ENCODE measurements at regions not wholly inside any gene's neighbourhood (a gene's known extent, or its start where the extent isn't known, plus 50 kb on each side); places are given as distances from the start of the nearest gene placed in this dataset.

DNA sequence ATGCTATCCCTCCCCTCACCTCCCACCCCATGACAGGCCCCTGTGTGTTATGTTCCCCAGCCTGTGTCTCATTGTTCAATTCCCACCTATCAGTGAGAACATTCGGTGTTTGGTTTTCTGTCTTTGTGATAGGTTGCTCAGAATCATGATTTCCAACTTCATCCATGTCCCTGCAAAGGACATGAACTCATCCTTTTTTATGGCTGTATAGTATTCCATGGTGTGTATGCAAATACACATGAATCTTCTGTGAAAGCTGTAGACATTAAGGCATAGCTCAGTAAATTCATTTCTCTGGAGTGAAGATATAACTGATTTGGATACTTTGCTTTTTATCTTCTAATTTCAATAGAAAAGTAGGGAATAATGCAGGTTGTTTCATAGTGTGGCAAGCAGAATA is 125.8 kb upstream of the C1QTNF9B start:
- H3K27ac ChIP-seq (ENCODE audit: insufficient read depth in 1 of 2, low read depth in 1 of 2, low read length in 2 of 2, poor library complexity in 1 of 2, severe bottlenecking in 2 of 2), result no peak overlapping the region
- CTCF ChIA-PET, result interaction anchor here (1.4 to 8.0 kb wide), 4 partner anchors 15 to 194 kb away, joined by 3 to 132 read pairs (median 20); no protein-coding TSS in a partner anchor

DNA sequence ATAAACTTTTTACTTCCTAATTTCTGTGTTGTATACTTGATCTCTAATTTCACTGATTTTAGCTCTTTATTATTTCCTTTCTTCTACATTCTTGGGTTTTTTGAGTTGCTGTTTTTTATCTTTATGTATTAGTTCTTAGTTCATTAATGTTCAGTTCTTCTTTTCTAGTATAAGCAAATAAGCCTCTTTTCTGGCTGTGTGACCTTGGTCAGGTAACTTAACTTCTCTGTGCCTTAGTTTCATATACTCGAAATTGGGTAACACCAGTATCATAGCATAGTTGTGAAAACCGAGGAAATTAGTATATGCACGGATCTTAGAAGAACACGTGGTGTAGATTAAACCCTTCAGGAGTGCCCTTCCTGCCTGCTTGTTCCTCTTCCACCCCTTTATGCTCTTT is 130.2 kb upstream of the C1QTNF9B start:
- no peak for DNase-seq
- WGBS (ENCODE audit: insufficient coverage), result no CpG with 5 or more reads among the region's 4 CpGs
- peaks cover 0 to 2% (median 0%) of the 10 kb centered on the region in 5 experiments for H3K27me3 ChIP-seq (replicated peaks in 2 of 5; ENCODE audit: control insufficient read depth in 4 of 5, insufficient read depth in 5 of 5, low read length in 4 of 5)
- no peak overlapping the region for H3K27ac ChIP-seq (ENCODE audit: insufficient read depth in 1 of 2, low read depth in 1 of 2, low read length in 2 of 2, poor library complexity in 1 of 2, severe bottlenecking in 2 of 2)
- CTCF ChIA-PET, result interaction anchor here (0.9 kb wide), 1 partner anchor 200 kb away, joined by 3 read pairs; no protein-coding TSS in a partner anchor
- POLR2A ChIA-PET, result no interaction called here
- no peak overlapping the region for H3K4me3 ChIP-seq (ENCODE audit: control insufficient read depth in 1 of 7, extremely low read depth in 1 of 7, insufficient read depth in 4 of 7, low read depth in 2 of 7, low read length in 6 of 7)
- no peaks in the 10 kb centered on the region for H3K9me3 ChIP-seq (ENCODE audit: control extremely low read depth in 1 of 5, control insufficient read depth in 4 of 5, insufficient read depth in 2 of 5, low read depth in 1 of 5, low read length in 4 of 5)
- H3K4me1 ChIP-seq (ENCODE audit: control extremely low read depth in 1 of 4, control insufficient read depth in 4 of 4, insufficient read depth in 4 of 4, low read length in 3 of 4), result peaks cover 0 to 2% (median 0%) of the 10 kb centered on the region in 4 experiments
- no peaks in the 10 kb centered on the region for H3K36me3 ChIP-seq (ENCODE audit: control insufficient read depth in 4 of 4, insufficient read depth in 4 of 4, low read length in 3 of 4)

More for the DNA sequence above, 125.8 kb upstream of the C1QTNF9B start:
- Histone ChIP-seq H3K9me3 (ENCODE audit: control extremely low read depth in 1 of 5, control insufficient read depth in 4 of 5, insufficient read depth in 2 of 5, low read depth in 1 of 5, low read length in 4 of 5) (no peaks in the 10 kb centered on the region), H3K27me3 (replicated peaks in 2 of 5; ENCODE audit: control insufficient read depth in 4 of 5, insufficient read depth in 5 of 5, low read length in 4 of 5) (no peaks in the 10 kb centered on the region), H3K4me1 (ENCODE audit: control extremely low read depth in 1 of 4, control insufficient read depth in 4 of 4, insufficient read depth in 4 of 4, low read length in 3 of 4) (peaks cover 0 to 2% (median 0%) of the 10 kb centered on the region in 4 experiments), H3K4me3 (ENCODE audit: control insufficient read depth in 1 of 7, extremely low read depth in 1 of 7, insufficient read depth in 4 of 7, low read depth in 2 of 7, low read length in 6 of 7) (no peak overlapping the region), H3K36me3 (ENCODE audit: control insufficient read depth in 4 of 4, insufficient read depth in 4 of 4, low read length in 3 of 4) (no peaks in the 10 kb centered on the region)
- DNase-seq, result no peak
- no CpG with 5 or more reads among the region's 1 CpG for whole genome bisulfite sequencing (ENCODE audit: insufficient coverage)
- POLR2A ChIA-PET, result no interaction called here

DNA sequence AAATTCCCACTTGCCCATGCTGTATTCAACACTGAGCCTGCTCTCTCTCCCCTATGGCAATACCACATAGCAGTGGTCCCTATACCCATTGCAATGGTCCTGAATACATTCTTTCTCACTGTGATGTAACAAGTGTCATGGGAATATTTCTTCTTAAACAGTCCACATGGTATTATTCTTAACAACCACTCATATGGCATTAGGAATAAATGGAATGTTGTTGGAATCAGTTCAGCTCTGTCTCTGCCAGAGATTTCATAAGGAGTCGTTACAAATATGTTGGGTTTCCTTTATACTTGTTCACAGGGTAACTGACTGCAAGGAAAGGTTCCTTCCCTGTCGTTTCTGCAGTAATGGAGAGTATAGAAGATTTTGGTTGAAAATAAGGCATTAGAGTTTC is 128.3 kb upstream of the SPATA13 start:
- no peaks in the 10 kb centered on the region for H3K9me3 ChIP-seq (ENCODE audit: control extremely low read depth in 1 of 5, control insufficient read depth in 4 of 5, insufficient read depth in 2 of 5, low read depth in 1 of 5, low read length in 4 of 5)
- ChIA-PET POLR2A (no interaction called here), CTCF (interaction anchor here (1.7 kb wide), 1 partner anchor 196 kb away, joined by 6 read pairs; no protein-coding TSS in a partner anchor)
- 100% methylated on average over 1 of the region's 2 CpGs for WGBS (ENCODE audit: insufficient coverage)
- peaks cover 0 to 2% (median 0%) of the 10 kb centered on the region in 5 experiments for H3K27me3 ChIP-seq (replicated peaks in 2 of 5; ENCODE audit: control insufficient read depth in 4 of 5, insufficient read depth in 5 of 5, low read length in 4 of 5)
- no peak for DNase-seq
- no peaks in the 10 kb centered on the region for H3K4me1 ChIP-seq (ENCODE audit: control extremely low read depth in 1 of 4, control insufficient read depth in 4 of 4, insufficient read depth in 4 of 4, low read length in 3 of 4)
- H3K4me3 ChIP-seq (ENCODE audit: control insufficient read depth in 1 of 7, extremely low read depth in 1 of 7, insufficient read depth in 4 of 7, low read depth in 2 of 7, low read length in 6 of 7), result no peak overlapping the region
- H3K36me3 ChIP-seq (ENCODE audit: control insufficient read depth in 4 of 4, insufficient read depth in 4 of 4, low read length in 3 of 4), result no peaks in the 10 kb centered on the region
- no peak overlapping the region for H3K27ac ChIP-seq (ENCODE audit: insufficient read depth in 1 of 2, low read depth in 1 of 2, low read length in 2 of 2, poor library complexity in 1 of 2, severe bottlenecking in 2 of 2)

DNA sequence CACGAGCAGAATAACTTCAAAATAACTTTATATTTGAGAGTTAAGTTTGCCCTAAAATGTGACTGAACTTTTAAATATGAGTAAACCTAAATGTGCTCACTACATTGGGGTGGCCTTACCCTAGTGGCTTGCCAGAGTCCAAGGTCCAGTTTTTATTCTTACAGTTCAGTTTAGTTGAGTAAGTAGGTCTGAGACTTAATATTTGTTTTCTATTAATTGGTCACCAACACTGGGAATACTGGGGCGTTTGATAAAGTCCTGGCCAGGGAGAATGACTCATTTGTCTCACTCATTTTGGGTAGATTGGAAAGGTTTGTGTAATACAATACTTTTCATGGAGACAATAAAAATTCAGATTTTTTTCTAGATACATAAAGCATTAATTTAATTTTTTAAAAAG is 127.8 kb upstream of the SPATA13 start:
- CTCF ChIA-PET, result interaction anchor here (1.0 to 1.7 kb wide), 2 partner anchors 186 to 196 kb away, joined by 3 to 6 read pairs; no protein-coding TSS in a partner anchor
- no peaks in the 10 kb centered on the region for H3K36me3 ChIP-seq (ENCODE audit: control insufficient read depth in 4 of 4, insufficient read depth in 4 of 4, low read length in 3 of 4)

GRCh38 chr13:24033527-24034302 is 126.8 kb upstream of the SPATA13 start:
- Histone ChIP-seq H3K27ac (ENCODE audit: insufficient read depth in 1 of 2, low read depth in 1 of 2, low read length in 2 of 2, poor library complexity in 1 of 2, severe bottlenecking in 2 of 2) (no peak overlapping the region), H3K4me1 (ENCODE audit: control extremely low read depth in 1 of 4, control insufficient read depth in 4 of 4, insufficient read depth in 4 of 4, low read length in 3 of 4) (peaks cover 3 to 7% (median 7%) of the 10 kb centered on the region in 4 experiments), H3K27me3 (replicated peaks in 2 of 5; ENCODE audit: control insufficient read depth in 4 of 5, insufficient read depth in 5 of 5, low read length in 4 of 5) (peaks cover 0 to 2% (median 0%) of the 10 kb centered on the region in 5 experiments), H3K4me3 (ENCODE audit: control insufficient read depth in 1 of 7, extremely low read depth in 1 of 7, insufficient read depth in 4 of 7, low read depth in 2 of 7, low read length in 6 of 7) (no peak overlapping the region), H3K36me3 (ENCODE audit: control insufficient read depth in 4 of 4, insufficient read depth in 4 of 4, low read length in 3 of 4) (no peaks in the 10 kb centered on the region), H3K9me3 (ENCODE audit: control extremely low read depth in 1 of 5, control insufficient read depth in 4 of 5, insufficient read depth in 2 of 5, low read depth in 1 of 5, low read length in 4 of 5) (no peaks in the 10 kb centered on the region)
- DNase-seq, result no peak
- ChIA-PET POLR2A (no interaction called here), CTCF (interaction anchor here (1.0 to 1.5 kb wide), 4 partner anchors 12 to 199 kb away, joined by 3 to 6 read pairs (median 4); no protein-coding TSS in a partner anchor)
- WGBS (ENCODE audit: insufficient coverage), result 100% methylated on average over 7 of the region's 11 CpGs

More for the DNA sequence above, 127.8 kb upstream of the SPATA13 start:
- Histone ChIP-seq H3K9me3 (ENCODE audit: control extremely low read depth in 1 of 5, control insufficient read depth in 4 of 5, insufficient read depth in 2 of 5, low read depth in 1 of 5, low read length in 4 of 5) (no peaks in the 10 kb centered on the region), H3K27me3 (replicated peaks in 2 of 5; ENCODE audit: control insufficient read depth in 4 of 5, insufficient read depth in 5 of 5, low read length in 4 of 5) (peaks cover 0 to 2% (median 0%) of the 10 kb centered on the region in 5 experiments), H3K4me1 (ENCODE audit: control extremely low read depth in 1 of 4, control insufficient read depth in 4 of 4, insufficient read depth in 4 of 4, low read length in 3 of 4) (no peaks in the 10 kb centered on the region), H3K27ac (ENCODE audit: insufficient read depth in 1 of 2, low read depth in 1 of 2, low read length in 2 of 2, poor library complexity in 1 of 2, severe bottlenecking in 2 of 2) (no peak overlapping the region), H3K4me3 (ENCODE audit: control insufficient read depth in 1 of 7, extremely low read depth in 1 of 7, insufficient read depth in 4 of 7, low read depth in 2 of 7, low read length in 6 of 7) (no peak overlapping the region)
- 100% methylated on average over 1 of the region's 2 CpGs for WGBS (ENCODE audit: insufficient coverage)
- POLR2A ChIA-PET, result no interaction called here
- DNase-seq, result no peak

GRCh38 chr13:24035411-24035810 is 125.1 kb upstream of the SPATA13 start:
- CTCF ChIA-PET, result interaction anchor here (1.4 to 2.1 kb wide), 3 partner anchors 14 to 198 kb away, joined by 3 to 8 read pairs (median 6); no protein-coding TSS in a partner anchor
- no peak overlapping the region for H3K27ac ChIP-seq (ENCODE audit: insufficient read depth in 1 of 2, low read depth in 1 of 2, low read length in 2 of 2, poor library complexity in 1 of 2, severe bottlenecking in 2 of 2)
- no peak overlapping the region for H3K4me3 ChIP-seq (ENCODE audit: control insufficient read depth in 1 of 7, extremely low read depth in 1 of 7, insufficient read depth in 4 of 7, low read depth in 2 of 7, low read length in 6 of 7)
- H3K9me3 ChIP-seq (ENCODE audit: control extremely low read depth in 1 of 5, control insufficient read depth in 4 of 5, insufficient read depth in 2 of 5, low read depth in 1 of 5, low read length in 4 of 5), result no peaks in the 10 kb centered on the region
- DNase-seq, result no peak
- 93% methylated on average over 3 of the region's 5 CpGs for WGBS (ENCODE audit: insufficient coverage)
- peaks cover 3 to 13% (median 10%) of the 10 kb centered on the region in 4 experiments for H3K4me1 ChIP-seq (ENCODE audit: control extremely low read depth in 1 of 4, control insufficient read depth in 4 of 4, insufficient read depth in 4 of 4, low read length in 3 of 4)
- POLR2A ChIA-PET, result no interaction called here
- no peaks in the 10 kb centered on the region for H3K36me3 ChIP-seq (ENCODE audit: control insufficient read depth in 4 of 4, insufficient read depth in 4 of 4, low read length in 3 of 4)
- H3K27me3 ChIP-seq (replicated peaks in 2 of 5; ENCODE audit: control insufficient read depth in 4 of 5, insufficient read depth in 5 of 5, low read length in 4 of 5), result peaks cover 0 to 2% (median 0%) of the 10 kb centered on the region in 5 experiments

- CTCF ChIA-PET, result interaction anchor here (2.1 kb wide), 1 partner anchor 16 kb away, joined by 8 read pairs; no protein-coding TSS in a partner anchor
- 90% methylated on average over 1 of the region's 2 CpGs for WGBS (ENCODE audit: insufficient coverage)
- Histone ChIP-seq H3K4me1 (ENCODE audit: control extremely low read depth in 1 of 4, control insufficient read depth in 4 of 4, insufficient read depth in 4 of 4, low read length in 3 of 4) (peaks cover 3 to 13% (median 10%) of the 10 kb centered on the region in 4 experiments), H3K27ac (ENCODE audit: insufficient read depth in 1 of 2, low read depth in 1 of 2, low read length in 2 of 2, poor library complexity in 1 of 2, severe bottlenecking in 2 of 2) (no peak overlapping the region), H3K36me3 (ENCODE audit: control insufficient read depth in 4 of 4, insufficient read depth in 4 of 4, low read length in 3 of 4) (no peaks in the 10 kb centered on the region), H3K4me3 (ENCODE audit: control insufficient read depth in 1 of 7, extremely low read depth in 1 of 7, insufficient read depth in 4 of 7, low read depth in 2 of 7, low read length in 6 of 7) (no peak overlapping the region), H3K27me3 (replicated peaks in 2 of 5; ENCODE audit: control insufficient read depth in 4 of 5, insufficient read depth in 5 of 5, low read length in 4 of 5) (peaks cover 0 to 2% (median 0%) of the 10 kb centered on the region in 5 experiments), H3K9me3 (ENCODE audit: control extremely low read depth in 1 of 5, control insufficient read depth in 4 of 5, insufficient read depth in 2 of 5, low read depth in 1 of 5, low read length in 4 of 5) (no peaks in the 10 kb centered on the region)
- DNase-seq, result no peak
- POLR2A ChIA-PET, result interaction anchor here (1.1 kb wide), 1 partner anchor 54 kb away, joined by 3 read pairs; no protein-coding TSS in a partner anchor
These were observed 124.4 kb upstream of the SPATA13 start for GRCh38 chr13:24036115-24036514.
